ENCODE measurements at regions not wholly inside any gene's neighbourhood (a gene's known extent, or its start where the extent isn't known, plus 50 kb on each side); places are given as distances from the start of the nearest gene placed in this dataset.
A peak's percentile ranks its signal among the peaks of the same experiment; 100 is the strongest.

DNA sequence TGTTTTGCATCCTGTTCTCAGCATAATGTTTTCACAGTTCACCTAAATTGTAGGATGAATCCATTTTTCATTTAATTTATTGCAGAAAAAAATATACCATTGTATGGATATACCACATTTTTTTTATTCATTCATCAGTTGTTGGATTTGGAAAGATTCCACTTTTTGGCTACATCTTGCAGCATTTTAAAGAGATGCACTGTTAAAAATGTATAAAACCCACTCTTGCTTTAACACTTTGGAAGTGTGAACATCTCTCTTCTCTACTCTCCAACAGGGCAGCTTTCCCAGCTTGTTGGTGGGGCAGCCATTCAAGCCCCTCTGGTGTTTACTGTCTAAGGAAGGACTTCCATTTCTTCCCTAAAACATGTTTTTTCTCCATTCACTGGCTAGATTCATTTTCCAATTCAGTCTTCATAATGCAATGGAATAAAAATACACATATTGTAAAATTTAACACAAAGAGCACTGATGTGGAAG lies 104.4 kb upstream of the CBLN2 start:
- Histone ChIP-seq H3K27ac (no peak overlapping the region), H3K27me3 (no peaks in the 10 kb centered on the region), H3K9me3 (no peaks in the 10 kb centered on the region), H3K36me3 (no peaks in the 10 kb centered on the region), H3K4me1 (no peaks in the 10 kb centered on the region), H3K4me3 (no peak overlapping the region)
- DNase-seq (no peak), ATAC-seq (ENCODE audit: low FRiP score in 2 of 2) (no peak)
- TF ChIP-seq, protein P1, sequence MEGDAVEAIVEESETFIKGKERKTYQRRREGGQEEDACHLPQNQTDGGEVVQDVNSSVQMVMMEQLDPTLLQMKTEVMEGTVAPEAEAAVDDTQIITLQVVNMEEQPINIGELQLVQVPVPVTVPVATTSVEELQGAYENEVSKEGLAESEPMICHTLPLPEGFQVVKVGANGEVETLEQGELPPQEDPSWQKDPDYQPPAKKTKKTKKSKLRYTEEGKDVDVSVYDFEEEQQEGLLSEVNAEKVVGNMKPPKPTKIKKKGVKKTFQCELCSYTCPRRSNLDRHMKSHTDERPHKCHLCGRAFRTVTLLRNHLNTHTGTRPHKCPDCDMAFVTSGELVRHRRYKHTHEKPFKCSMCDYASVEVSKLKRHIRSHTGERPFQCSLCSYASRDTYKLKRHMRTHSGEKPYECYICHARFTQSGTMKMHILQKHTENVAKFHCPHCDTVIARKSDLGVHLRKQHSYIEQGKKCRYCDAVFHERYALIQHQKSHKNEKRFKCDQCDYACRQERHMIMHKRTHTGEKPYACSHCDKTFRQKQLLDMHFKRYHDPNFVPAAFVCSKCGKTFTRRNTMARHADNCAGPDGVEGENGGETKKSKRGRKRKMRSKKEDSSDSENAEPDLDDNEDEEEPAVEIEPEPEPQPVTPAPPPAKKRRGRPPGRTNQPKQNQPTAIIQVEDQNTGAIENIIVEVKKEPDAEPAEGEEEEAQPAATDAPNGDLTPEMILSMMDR (IDR thresholded peaks at IDR 0.05), result no peak
- no peak for TF ChIP-seq POLR2AphosphoS5 (IDR thresholded peaks at IDR 0.05)
- no peak for TF ChIP-seq POLR2A (IDR thresholded peaks at IDR 0.05)
- no peak for TF ChIP-seq EP300 (IDR thresholded peaks at IDR 0.05)

DNA sequence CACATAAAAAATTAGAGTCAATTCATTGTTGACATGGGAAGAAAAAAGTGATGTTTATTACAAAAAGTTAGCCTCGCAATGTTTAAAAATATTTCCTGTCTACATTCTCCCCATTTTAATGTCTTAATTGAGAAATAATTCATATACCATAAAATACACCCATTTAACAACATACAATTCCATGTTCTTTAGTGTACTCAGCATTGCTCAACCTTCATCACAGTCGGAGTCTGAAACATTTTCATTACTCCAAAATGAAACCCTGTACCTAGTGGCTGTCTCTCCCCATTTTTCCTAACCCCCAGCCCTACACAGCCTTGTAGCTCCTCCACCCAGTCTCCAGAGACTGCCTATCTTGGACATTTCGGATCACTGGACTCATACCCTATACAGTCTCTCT lies 103.9 kb upstream of the CBLN2 start:
- TF ChIP-seq POLR2A (IDR thresholded peaks at IDR 0.05), result no peak
- TF ChIP-seq POLR2AphosphoS5 (IDR thresholded peaks at IDR 0.05), result no peak
- TF ChIP-seq, protein P1 (IDR thresholded peaks at IDR 0.05), result no peak
- TF ChIP-seq EP300 (IDR thresholded peaks at IDR 0.05), result no peak
- Histone ChIP-seq H3K27ac (no peak overlapping the region), H3K36me3 (no peaks in the 10 kb centered on the region), H3K27me3 (no peaks in the 10 kb centered on the region), H3K4me3 (no peak overlapping the region), H3K4me1 (no peaks in the 10 kb centered on the region), H3K9me3 (no peaks in the 10 kb centered on the region)
- WGBS, 2 donors, result 77 to 78% methylated on average over 3 of the region's 3 CpGs
- DNase-seq (no peak), ATAC-seq (ENCODE audit: low FRiP score in 2 of 2) (no peak)

DNA sequence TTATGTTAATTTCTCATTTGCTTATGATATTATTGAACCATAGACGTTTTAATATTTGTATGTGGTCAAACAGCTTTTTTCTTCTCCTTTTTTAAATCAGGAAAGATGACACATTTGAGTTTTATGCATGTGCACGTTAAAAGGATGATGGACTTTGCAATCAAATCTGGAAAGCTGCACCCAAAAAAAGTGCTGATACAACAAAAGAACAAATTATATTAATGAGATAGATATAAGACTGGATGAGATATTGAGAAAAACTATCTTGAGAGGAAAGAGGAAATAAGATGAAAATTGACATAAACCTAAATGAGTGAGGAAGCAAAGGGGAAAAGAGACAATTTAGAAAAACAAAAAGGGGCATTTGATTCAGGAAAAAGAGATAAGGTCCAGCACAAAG lies 96.4 kb upstream of the CBLN2 start:
- DNase-seq (no peak), ATAC-seq (ENCODE audit: low FRiP score in 2 of 2) (no peak)
- Histone ChIP-seq H3K9me3 (no peaks in the 10 kb centered on the region), H3K36me3 (no peaks in the 10 kb centered on the region), H3K27ac (no peak overlapping the region), H3K27me3 (no peaks in the 10 kb centered on the region), H3K4me3 (peak overlapping the region in 1 of 4 donors; percentile 5), H3K4me1 (no peaks in the 10 kb centered on the region)
- TF ChIP-seq POLR2AphosphoS5 (IDR thresholded peaks at IDR 0.05) (no peak), EP300 (IDR thresholded peaks at IDR 0.05) (no peak), POLR2A (IDR thresholded peaks at IDR 0.05) (no peak)
- TF ChIP-seq, protein P1 (IDR thresholded peaks at IDR 0.05), result no peak
- 55% methylated on average over 2 of the region's 2 CpGs for WGBS, 2 donors

DNA sequence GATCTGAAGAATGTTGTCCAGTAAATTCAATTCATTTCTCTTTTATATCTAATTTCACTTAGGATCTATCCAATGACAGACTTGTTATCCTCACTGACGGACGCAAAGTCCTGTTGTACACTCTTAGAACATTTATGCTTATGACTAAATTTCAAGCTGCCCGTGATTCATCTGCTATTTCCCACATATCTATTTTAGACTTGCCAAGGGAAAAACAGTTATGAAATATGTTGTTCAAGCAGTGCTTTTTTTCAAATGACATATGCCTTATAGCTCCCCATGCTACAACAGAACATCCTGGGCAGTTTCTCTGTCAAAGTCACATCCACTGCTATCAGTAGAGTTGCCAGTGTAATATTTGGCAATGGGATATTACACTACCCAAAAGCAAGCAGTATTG lies 94.2 kb upstream of the CBLN2 start:
- Histone ChIP-seq H3K36me3 (no peaks in the 10 kb centered on the region), H3K4me3 (no peak overlapping the region), H3K27ac (no peak overlapping the region), H3K4me1 (no peaks in the 10 kb centered on the region), H3K9me3 (no peaks in the 10 kb centered on the region), H3K27me3 (no peaks in the 10 kb centered on the region)
- 84% methylated on average over 3 of the region's 3 CpGs for WGBS, 2 donors
- TF ChIP-seq, protein P1 (IDR thresholded peaks at IDR 0.05), result no peak
- TF ChIP-seq EP300 (IDR thresholded peaks at IDR 0.05) (no peak), POLR2AphosphoS5 (IDR thresholded peaks at IDR 0.05) (no peak)
- no peak for DNase-seq
- ATAC-seq (ENCODE audit: low FRiP score in 2 of 2), result no peak

DNA sequence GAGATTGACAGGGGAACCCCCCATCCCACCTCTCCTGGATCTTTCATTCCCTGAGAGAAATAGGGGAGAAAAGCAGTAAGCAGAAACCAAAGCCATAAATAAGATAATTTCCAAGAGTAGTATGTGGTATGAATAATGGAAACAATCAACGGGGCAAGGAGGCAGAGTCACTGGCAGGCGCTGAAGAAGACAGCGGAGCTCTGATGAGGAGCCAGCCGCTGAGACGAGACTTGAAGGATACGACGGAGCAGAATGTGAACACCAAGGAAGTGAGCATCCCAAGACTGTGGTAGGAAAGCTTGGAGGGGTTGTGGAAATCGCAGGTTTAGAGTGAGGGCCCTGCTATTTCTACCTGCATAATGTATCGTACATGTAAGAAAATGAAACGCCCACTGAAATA lies 93.6 kb upstream of the CBLN2 start:
- H3K36me3 ChIP-seq, result no peaks in the 10 kb centered on the region
- TF ChIP-seq, protein P1 (IDR thresholded peaks at IDR 0.05), result no peak
- TF ChIP-seq EP300 (IDR thresholded peaks at IDR 0.05) (no peak), POLR2A (IDR thresholded peaks at IDR 0.05) (no peak), POLR2AphosphoS5 (IDR thresholded peaks at IDR 0.05) (no peak)
- H3K4me1 ChIP-seq, result no peaks in the 10 kb centered on the region
- DNase-seq, result no peak
- no peaks in the 10 kb centered on the region for H3K9me3 ChIP-seq
- no peak overlapping the region for H3K27ac ChIP-seq
- H3K4me3 ChIP-seq, result no peak overlapping the region
- WGBS, 2 donors, result 78 to 81% methylated on average over 10 of the region's 10 CpGs
- no peaks in the 10 kb centered on the region for H3K27me3 ChIP-seq
- no peak for ATAC-seq (ENCODE audit: low FRiP score in 2 of 2)

Data from upper lobe of left lung (tissue), 6 donors.